Ascending aorta (tissue), 2 donors: ENCODE measurements at regions not wholly inside any gene's neighbourhood (a gene's known extent, or its start where the extent isn't known, plus 50 kb on each side); places are given as distances from the start of the nearest gene placed in this dataset.

ENCODE experiments used
- DNase-seq, 2 donors: peaks; one replicate each; pipeline ENCODE4 v3.0.0-alpha.2; 2019; ENCODE audit warnings: low spot score in 2 of 2
- H3K27ac ChIP-seq, 2 donors: fragments of 200-600 bp; sonication (generic); one replicate each; pipeline ENCODE4 v1.5.1; 2016 to 2017; ENCODE audit warnings: mild to moderate bottlenecking in 1 of 2
- H3K27me3 ChIP-seq: fragments of 200-600 bp; sonication (generic); one replicate; pipeline ENCODE4 v1.5.1; 2017
- H3K36me3 ChIP-seq, 2 donors: fragments of 200-600 bp; sonication (generic); one replicate each; pipeline ENCODE4 v1.5.1; 2016
- H3K4me1 ChIP-seq, 2 donors: fragments of 200-600 bp; sonication (generic); one replicate each; pipeline ENCODE4 v1.5.1; 2016 to 2017; ENCODE audit warnings: mild to moderate bottlenecking in 1 of 2
- H3K4me3 ChIP-seq, 2 donors: fragments of 200-600 bp; sonication (generic); one replicate each; pipeline ENCODE4 v1.5.1; 2016 to 2017; ENCODE audit warnings: mild to moderate bottlenecking in 1 of 2
- H3K9me3 ChIP-seq, 2 donors: fragments of 200-600 bp; sonication (generic); one replicate each; pipeline ENCODE4 v1.5.1; 2016
- intact Hi-C: fragments of 100-400 bp; cut with DNase I; formaldehyde crosslinking; loops from one replicate; pipeline ENCODE4 v1.15.1; 2023
- TF ChIP-seq, protein P1 (sequence below), 3 experiments: fragments of 200-600 bp in 2 of 3; fragments of 450-650 bp in 1 of 3; sonication (generic) in 2 of 3; IDR thresholded peaks; one replicate each; pipeline ENCODE4 v1.5.1; 2016 to 2019; ENCODE audit warnings: antibody characterized with exemption in 3 of 3, mild to moderate bottlenecking in 1 of 3, moderate library complexity in 1 of 3

DNA sequence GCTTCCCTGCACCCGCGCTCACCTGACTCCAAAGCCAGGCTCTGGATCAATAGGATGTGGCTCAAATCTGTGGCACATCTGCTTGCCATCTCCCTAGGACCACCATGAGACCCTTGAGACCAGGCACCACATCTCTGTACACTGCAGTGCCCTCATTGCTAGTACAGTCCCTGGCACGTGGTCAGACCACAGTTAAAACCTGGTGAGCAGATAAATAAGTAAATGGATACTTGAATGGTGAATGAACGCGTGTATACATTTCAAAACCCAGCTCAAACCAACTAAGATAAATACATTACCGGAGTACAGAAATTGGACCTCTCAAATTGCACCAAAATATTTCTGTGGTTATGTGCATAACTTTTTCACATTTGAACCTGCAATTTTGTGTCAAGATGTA lies 221.2 kb upstream of the IRX4 start:
- DNase-seq, result no peak
- TF ChIP-seq, protein P1, sequence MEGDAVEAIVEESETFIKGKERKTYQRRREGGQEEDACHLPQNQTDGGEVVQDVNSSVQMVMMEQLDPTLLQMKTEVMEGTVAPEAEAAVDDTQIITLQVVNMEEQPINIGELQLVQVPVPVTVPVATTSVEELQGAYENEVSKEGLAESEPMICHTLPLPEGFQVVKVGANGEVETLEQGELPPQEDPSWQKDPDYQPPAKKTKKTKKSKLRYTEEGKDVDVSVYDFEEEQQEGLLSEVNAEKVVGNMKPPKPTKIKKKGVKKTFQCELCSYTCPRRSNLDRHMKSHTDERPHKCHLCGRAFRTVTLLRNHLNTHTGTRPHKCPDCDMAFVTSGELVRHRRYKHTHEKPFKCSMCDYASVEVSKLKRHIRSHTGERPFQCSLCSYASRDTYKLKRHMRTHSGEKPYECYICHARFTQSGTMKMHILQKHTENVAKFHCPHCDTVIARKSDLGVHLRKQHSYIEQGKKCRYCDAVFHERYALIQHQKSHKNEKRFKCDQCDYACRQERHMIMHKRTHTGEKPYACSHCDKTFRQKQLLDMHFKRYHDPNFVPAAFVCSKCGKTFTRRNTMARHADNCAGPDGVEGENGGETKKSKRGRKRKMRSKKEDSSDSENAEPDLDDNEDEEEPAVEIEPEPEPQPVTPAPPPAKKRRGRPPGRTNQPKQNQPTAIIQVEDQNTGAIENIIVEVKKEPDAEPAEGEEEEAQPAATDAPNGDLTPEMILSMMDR (IDR thresholded peaks at IDR 0.05), result no peak
- Histone ChIP-seq H3K27me3 (no peaks in the 10 kb centered on the region), H3K4me1 (no peaks in the 10 kb centered on the region), H3K4me3 (no peak overlapping the region), H3K27ac (no peak overlapping the region), H3K9me3 (peaks cover 0 to 10% of the 10 kb centered on the region in 2 donors), H3K36me3 (no peaks in the 10 kb centered on the region)
- intact Hi-C loops, result no loop called here

- DNase-seq, result no peak
- Histone ChIP-seq H3K27me3 (no peaks in the 10 kb centered on the region), H3K9me3 (peaks cover 0 to 10% of the 10 kb centered on the region in 2 donors), H3K27ac (no peak overlapping the region), H3K4me3 (no peak overlapping the region), H3K4me1 (no peaks in the 10 kb centered on the region), H3K36me3 (no peaks in the 10 kb centered on the region)
- intact Hi-C loops, result no loop called here
- TF ChIP-seq, protein P1 (IDR thresholded peaks at IDR 0.05), result no peak
Measured at GRCh38 chr5:2102819-2103776, 220.4 kb upstream of the IRX4 start.

GRCh38 chr5:2101685-2102084 lies 219.0 kb upstream of the IRX4 start:
- H3K4me3 ChIP-seq, result no peak overlapping the region
- no peaks in the 10 kb centered on the region for H3K4me1 ChIP-seq
- no peaks in the 10 kb centered on the region for H3K27me3 ChIP-seq
- intact Hi-C loops, result no loop called here
- H3K36me3 ChIP-seq, result no peaks in the 10 kb centered on the region
- DNase-seq, result no peak
- TF ChIP-seq, protein P1 (IDR thresholded peaks at IDR 0.05), result no peak
- H3K9me3 ChIP-seq, result peaks cover 0 to 5% of the 10 kb centered on the region in 2 donors
- no peak overlapping the region for H3K27ac ChIP-seq

GRCh38 chr5:2096887-2097505 lies 214.3 kb upstream of the IRX4 start:
- no peaks in the 10 kb centered on the region for H3K27me3 ChIP-seq
- H3K4me3 ChIP-seq, result no peak overlapping the region
- intact Hi-C loops, result no loop called here
- H3K4me1 ChIP-seq, result no peaks in the 10 kb centered on the region
- H3K9me3 ChIP-seq, result no peaks in the 10 kb centered on the region
- no peak overlapping the region for H3K27ac ChIP-seq
- DNase-seq, result no peak
- TF ChIP-seq, protein P1 (IDR thresholded peaks at IDR 0.05), result no peak
- no peaks in the 10 kb centered on the region for H3K36me3 ChIP-seq

- peak overlapping the region in 1 of 2 donors; percentile 70 for H3K27ac ChIP-seq
- TF ChIP-seq, protein P1 (IDR thresholded peaks at IDR 0.05), result no peak
Measured at GRCh38 chr5:2095011-2095410, 212.3 kb upstream of the IRX4 start.

More at GRCh38 chr5:2095011-2095410, 212.3 kb upstream of the IRX4 start:
- no peak overlapping the region for H3K4me3 ChIP-seq
- H3K36me3 ChIP-seq, result no peaks in the 10 kb centered on the region
- intact Hi-C loops, result no loop called here
- H3K27me3 ChIP-seq, result no peaks in the 10 kb centered on the region
- H3K4me1 ChIP-seq, result no peaks in the 10 kb centered on the region
- no peaks in the 10 kb centered on the region for H3K9me3 ChIP-seq
- DNase-seq, result no peak
